HG03196 (cell line): ENCODE measurements at regions not wholly inside any gene's neighbourhood (a gene's known extent, or its start where the extent isn't known, plus 50 kb on each side); places are given as distances from the start of the nearest gene placed in this dataset.
"Not testable (repeated sequence)": the region's sequence is repeated elsewhere in the genome, so short reads cannot be mapped to it uniquely, and the experiment has no call there.

Experiments used
- ATAC-seq: cut with Tn5 transposase; IDR thresholded peaks from one replicate; pipeline ENCODE4 v1.9.1; 2021; ENCODE audit not compliant: unreplicated experiment

DNA sequence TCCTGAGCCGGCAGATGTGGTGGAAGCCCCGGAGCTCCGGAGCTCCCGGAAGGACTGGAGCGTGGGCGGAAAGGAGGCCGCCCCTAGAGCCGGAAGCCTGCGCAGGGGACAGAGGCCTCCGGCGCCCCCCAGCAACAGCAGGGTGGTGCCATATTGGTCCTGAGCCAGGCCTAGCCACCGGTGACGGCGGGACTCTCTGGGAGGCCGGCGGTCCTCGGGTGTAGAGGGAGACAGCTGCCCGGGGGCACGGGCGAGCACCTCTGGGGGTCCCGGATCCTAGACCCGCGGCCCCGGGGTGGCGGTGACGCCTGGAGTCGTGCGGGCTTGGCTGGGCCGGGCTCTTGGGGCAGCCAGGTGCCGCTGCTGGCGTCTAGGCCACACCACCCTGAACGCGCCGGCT is 1472.2 kb downstream of the FOXD4L5 start:
- peak; percentile 62 for ATAC-seq

DNA sequence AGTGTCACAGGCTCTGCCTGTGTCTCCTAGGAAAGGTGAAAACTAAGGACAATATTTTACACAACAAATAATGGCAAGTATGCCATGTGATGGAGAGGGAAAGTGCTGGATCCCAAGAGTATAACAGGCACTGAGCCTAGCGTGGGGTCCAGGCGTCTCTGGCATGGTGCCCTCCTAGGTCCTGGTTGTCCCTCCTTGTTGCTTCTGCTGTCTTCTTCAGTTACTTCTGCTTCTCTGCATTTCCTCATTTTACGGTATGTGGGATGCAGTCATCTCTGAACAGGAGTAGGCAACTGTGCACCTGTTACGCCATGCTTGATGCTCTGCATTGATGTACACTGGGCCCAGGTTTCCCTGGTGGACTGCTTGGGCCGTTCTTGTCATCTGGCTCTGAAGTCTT is 1480.8 kb downstream of the FOXD4L5 start:
- not testable (repeated sequence) for ATAC-seq

DNA sequence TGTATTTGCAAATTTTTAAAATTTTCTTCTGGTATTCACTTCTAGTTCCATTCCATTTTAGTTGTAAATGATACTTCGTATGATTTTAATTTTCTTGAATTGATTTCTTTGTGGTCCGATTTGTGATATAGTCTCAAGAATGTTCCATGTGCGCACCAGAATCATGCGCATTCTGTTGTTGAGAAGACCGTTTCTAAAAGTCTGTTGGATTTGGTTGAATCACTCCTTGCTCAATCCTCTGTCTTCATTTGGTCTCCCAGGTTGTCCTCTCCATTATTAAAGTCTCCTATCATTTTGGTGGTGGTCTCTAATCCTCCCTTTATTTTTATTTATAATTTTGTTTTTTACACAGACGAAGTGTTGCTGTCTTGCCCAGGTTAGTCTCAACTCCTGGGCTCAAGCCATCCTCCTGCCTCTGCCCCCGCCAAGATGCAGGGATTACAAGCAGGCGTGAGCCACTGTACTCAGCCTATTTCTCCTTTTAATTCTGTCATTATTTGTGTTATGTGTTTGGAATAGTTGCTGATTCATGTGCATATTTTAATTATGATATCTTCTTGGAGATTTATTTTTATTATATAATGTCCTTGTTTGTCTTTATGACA is 1490.8 kb downstream of the FOXD4L5 start:
- ATAC-seq, result not testable (repeated sequence)

DNA sequence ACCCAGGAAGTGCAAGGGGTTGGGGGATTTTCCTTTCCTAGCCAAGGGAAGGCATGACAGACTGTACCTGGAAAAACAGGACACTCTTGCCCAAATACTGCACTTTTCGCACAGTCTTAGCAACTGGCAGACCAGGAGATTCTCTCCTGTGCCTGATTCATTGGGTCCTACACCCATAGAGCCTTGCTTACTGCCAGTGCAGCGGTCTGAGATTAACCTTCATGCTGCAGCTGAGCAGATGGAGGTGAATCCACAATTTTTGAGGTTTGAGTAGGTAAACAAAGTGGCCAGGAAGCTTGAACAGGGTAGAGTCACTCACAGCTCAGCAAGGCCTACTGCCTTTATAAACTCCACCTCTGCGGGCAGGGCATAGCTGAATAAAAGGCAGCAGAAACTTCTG is 1497.6 kb downstream of the FOXD4L5 start:
- ATAC-seq, result not testable (repeated sequence)

DNA sequence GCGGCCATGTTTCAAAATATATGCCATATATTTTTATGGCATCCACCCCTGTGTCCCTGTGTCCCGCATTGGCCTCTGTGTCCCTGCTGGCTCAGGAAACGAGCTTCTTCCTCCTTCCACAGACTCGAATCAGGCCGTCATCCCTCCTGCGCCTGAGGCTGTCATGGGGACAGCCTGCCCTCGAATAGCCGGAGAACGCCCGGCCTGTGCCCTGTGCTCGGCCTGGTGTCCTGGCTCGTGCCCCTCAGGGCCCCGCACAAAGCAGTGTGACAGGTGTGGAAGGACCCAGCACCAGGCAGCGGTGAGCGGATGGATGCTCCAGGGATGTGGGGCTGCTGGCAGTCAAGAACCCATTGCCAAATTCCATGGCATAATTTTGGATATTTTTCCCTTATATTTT is 1500.0 kb downstream of the FOXD4L5 start:
- ATAC-seq, result not testable (repeated sequence)

DNA sequence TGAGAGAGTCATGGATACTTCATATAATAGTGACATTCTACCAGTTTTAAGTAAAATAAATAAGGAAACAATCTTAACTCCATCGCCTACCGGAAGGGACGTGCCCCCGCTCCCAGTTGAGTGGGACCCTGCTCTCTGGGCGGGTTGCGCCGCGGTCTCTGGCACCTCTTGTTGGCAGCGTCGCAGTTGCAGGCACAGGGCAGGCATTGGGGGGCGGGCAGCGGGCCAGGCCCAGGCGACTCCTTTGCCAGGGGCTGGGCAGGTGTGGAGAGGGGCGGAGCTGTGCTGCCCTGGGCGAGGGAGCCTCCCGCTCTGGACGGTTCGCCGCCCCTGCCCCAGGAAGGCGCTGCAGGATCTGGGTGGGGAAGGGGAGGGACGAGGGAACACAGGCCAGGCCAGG is 1500.6 kb downstream of the FOXD4L5 start:
- not testable (repeated sequence) for ATAC-seq

DNA sequence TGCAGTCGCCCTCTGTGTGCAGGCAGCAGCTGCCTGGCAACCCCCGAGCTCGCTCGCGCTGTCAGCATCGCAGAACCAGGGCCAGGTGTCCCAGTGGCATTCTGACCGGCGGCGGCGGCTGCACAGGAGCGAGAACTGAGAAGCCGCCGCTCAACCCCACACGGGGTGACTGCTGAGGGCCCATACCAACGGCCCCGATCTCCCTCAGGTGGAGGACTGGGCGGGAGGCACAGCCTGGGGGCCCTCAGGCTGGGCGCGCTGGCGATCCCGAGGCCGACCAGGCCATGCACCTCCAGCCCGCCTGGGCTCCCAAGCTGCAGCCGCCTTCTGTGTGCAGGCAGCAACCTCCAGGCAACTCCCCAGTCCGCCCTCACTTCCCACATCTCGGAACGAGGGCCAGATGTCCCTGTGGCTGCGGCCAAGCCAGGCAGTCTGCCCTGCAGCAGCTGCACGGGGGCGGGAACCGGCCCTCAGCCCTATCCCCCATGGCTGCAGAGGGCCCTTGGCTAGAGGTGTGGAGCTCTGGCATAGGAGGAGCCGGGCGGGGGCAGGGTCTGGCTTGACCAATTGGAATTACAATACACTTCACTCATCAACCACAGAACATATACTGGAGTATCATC is 1503.1 kb downstream of the FOXD4L5 start:
- peak; percentile 33 for ATAC-seq

DNA sequence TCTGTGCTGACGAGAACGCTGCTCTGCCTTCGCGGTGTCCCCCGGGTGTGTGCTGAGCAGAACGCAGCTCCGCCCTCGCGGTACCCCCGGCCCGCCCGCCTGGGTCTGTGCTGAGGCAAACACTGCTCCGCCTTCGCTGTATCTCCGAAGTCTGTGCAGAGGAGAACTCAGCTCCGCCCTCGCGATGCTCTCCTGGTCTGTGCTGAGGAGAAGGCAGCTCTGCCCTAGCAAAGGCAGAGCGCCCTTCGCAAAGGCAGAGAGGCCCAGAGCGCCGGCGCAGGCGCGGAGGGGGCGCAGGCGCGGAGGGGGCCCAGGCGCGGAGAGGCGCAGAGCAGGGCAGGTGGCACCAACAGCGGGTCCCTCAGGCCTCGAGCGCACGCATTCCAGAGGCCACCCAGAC is 1503.6 kb downstream of the FOXD4L5 start:
- peak; percentile 100 for ATAC-seq

DNA sequence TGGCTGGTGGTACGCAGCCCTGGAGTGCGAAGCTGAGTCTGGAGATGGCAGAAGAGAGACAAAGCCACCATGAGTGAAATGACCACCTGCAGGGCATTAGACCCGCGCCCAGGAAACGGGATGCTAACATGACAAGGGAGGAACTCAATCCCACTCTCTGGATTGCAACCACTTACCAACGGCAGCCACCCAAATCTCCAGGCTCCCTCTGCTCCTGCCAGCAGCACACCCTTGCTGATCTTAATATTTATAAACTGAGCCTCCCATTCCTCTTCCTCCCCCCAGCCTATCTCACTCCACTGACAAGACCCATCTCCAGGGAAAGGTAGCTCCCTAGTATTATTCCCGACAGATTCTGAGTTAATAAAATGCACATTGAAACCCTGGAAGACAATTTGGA is 1508.8 kb downstream of the FOXD4L5 start:
- ATAC-seq, result not testable (repeated sequence)

DNA sequence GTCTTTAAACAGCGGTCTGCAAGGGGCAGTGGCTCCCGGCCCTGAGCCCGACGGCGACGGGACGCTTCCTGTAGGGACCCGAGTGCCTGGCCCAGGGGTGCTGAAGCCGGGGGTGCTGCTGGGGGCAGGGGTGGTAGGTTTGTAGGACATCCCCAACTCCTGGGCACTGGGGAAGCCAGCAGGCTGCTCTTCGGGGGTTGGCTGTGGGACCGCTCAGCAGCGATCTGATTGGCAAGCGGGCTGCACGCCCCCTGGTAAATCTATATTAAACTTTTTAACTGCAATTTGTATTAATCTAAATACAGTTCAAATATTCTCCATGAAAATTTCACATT is 1510.0 kb downstream of the FOXD4L5 start:
- not testable (repeated sequence) for ATAC-seq

DNA sequence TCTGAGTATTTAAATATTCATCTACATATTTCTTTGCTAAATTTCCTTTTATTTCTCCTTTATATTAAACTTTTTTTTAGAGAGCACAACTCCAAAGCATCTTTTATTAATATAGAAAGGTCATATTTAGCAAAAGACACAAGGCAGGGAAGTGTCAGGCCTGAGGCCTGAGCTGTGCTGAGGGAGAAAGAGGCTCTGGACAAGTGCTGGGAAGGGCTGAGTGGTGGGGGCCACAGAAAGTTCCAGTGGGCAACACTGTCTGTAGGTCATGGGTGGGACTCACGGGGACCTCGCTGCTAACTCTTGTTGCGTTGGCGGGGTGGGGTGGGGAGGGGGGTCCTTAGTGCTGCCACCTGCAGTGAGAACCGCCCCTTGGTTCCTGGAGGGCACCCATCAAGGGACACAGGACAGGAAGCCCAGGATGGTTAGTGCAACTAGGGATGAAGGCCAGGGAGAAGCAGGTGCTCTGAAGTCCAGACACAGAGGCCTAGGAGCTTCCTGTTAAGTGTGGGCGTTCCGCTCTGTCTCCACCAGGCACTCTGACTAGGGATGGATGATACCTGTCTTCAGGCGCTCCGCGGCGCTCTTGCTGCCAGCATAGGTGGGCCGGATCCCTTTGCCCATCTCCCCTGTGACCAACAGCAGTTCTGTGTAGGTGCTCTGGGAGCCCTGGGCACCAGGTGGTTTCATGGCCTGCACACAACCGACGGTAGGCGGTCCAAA is 1510.5 kb downstream of the FOXD4L5 start:
- not testable (repeated sequence) for ATAC-seq

DNA sequence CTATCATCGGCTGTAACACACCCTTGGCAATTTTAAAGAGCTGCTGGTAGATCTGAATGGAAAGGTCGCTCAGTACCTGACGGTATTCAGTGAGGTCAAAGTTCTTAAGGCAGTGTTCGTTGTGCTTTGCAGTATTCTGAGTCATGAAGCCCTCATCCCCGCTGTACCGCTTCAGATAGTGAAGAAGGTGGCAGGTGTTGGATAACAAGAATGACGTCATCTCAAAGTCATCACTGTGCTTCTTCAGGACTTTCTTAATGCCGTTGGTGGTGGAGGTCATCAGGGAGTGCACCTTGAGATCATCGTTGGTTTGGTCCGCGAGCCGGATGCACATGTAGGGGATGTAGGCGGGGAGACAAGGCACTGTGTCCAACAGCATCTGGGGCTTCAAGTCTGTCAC is 1522.8 kb downstream of the FOXD4L5 start:
- not testable (repeated sequence) for ATAC-seq

DNA sequence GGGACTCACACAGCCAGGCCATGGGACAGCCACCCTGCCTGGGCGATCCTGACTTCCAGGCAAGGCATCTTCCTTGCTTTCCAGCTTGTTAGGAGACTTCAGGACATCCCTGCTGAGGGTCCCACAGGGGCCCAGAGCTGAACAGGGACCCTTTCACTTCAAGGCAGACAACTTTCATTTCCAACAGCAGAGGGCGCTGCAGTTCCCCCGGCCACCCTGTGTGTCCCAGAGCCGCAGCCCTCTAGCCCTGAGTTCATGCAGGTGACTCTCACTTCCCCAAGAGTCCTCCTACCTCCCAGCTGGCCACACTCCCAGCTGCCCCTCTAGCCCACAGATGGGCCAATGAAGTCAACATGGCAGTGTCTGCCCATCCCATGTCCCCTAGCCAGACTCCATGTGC is 1556.0 kb downstream of the FOXD4L5 start:
- not testable (repeated sequence) for ATAC-seq

DNA sequence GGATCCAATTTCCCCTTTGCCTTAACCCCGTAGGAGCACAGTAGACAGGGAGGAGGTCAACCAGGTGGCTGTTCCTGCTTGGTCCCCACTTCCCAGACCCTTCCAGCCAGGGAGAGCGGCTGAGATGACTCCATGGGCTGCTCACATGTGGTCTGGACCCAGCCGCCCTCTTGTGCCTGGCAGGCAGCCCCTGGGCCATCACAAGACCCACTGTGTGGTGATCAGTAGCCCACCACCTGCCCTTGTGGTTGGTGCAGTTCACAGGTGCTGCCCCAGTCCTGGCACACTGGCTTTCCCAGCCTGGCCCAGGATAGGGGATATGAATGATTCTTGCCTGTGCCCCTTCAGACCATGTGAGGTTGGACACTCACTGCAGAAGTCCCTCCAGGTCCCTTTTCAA is 1556.7 kb downstream of the FOXD4L5 start:
- no peak for ATAC-seq

DNA sequence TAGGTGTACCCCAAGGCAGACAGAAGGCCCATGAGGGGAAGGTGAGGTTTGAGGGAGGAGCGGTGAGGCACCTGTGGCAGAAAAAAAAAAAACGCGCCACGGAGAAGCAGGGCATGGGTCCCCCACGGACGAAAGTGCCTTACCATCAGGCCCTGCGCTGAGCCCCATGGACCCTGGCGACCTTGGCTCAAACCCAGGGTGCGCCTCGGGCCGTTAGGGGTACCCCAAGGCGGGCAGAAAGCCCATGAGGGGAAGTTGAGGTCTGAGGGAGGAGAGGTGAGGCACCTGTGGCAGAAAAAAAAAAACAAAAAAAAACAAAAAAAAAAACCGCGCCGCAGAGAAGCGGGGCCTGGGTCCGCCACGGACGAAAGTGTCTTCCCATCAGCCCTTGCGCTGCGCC is 1576.7 kb downstream of the FOXD4L5 start:
- not testable (repeated sequence) for ATAC-seq

DNA sequence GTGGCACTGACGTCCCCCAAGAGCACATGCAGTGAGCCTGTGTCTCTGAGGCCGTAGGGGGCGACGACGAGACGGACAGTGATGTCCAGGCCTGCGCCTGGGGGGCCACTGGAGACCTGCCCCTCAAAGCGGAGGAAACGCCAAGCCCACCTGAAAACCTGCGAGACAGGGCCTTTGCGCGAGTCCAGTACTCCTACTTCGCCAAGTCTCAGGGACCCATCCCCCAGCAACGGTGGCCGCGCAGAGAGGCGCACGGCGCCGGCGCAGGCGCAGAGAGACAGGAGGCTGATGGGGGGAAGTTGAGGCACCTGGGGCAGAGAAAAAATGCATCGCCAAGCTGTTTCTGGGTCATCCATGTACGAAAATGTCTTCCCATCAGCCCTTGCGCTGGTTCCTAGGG is 1580.6 kb downstream of the FOXD4L5 start:
- ATAC-seq, result not testable (repeated sequence)

DNA sequence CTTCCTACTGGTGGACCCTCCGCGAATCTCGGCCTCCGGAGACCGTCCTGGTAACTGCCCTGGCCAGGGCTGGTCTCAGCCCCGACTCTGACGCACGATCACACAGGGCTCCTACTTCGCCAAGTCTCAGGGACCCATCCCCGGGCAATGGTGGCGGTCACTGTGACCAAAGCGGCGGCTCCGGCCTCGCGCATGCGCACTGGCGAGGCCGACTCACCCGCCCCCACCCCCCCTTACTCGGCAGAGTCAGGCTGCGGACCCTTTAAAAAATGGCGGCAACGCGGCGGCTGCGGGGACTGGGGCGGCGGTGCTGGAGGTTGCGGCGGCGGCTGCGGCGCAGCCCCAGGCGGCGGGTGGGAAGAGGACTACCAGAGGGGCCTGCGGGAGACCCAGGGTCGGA is 1581.3 kb downstream of the FOXD4L5 start:
- not testable (repeated sequence) for ATAC-seq

DNA sequence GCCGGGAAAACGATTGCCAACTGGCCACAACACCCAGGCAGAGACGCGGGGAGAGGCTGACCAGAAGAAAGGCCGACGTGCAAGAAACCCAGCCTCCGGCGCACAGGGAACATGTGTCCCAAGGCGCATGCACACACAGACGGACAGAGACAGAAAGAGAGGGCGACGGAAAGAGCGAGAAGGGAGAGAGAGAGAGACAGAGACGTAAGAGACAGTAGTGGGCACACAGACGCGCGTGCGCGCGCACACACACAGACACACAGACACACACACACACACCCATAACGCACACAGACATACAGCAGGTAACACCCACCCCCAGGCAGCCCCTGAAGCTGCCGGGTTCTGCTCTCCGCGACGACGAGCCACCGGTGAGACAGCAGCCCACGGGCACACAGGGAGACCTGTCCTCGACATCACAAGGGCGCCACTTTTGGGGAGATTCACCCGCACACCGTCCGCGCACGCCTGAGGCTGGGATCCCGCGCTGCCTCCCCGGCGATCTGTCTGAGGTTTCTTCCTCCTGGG is 1581.8 kb downstream of the FOXD4L5 start:
- ATAC-seq, result not testable (repeated sequence)
